ENCODE measurements at regions not wholly inside any gene's neighbourhood (a gene's known extent, or its start where the extent isn't known, plus 50 kb on each side); places are given as distances from the start of the nearest gene placed in this dataset.

- WGBS, 2 donors = 60% methylated on average over 23 to 29 of the region's 33 CpGs
- TF ChIP-seq POLR2A (IDR thresholded peaks at IDR 0.05) (no peak), CTCF (IDR thresholded peaks at IDR 0.05) (no peak)
- intact Hi-C loops (cut with DNase I; ENCODE audit: low total_unique reads) = no loop called here
- no peak overlapping the region for H3K4me3 ChIP-seq (ENCODE audit: low read depth, poor library complexity, severe bottlenecking)
- DNase-seq (ENCODE audit: low spot score in 2 of 2) = peak in 1 of 2 donors; percentile 78
These were observed 141.6 kb upstream of the TCERG1L start for GRCh38 chr10:131452926-131453720.

- no peak for TF ChIP-seq POLR2A (IDR thresholded peaks at IDR 0.05)
- TF ChIP-seq CTCF (IDR thresholded peaks at IDR 0.05) = peak in 1 of 3 donors; percentile 15
These were observed 142.5 kb upstream of the TCERG1L start for GRCh38 chr10:131453721-131454634.

GRCh38 chr10:131456411-131456810, 144.9 kb upstream of the TCERG1L start:
- intact Hi-C loops (cut with DNase I; ENCODE audit: low total_unique reads) = no loop called here
- TF ChIP-seq CTCF (IDR thresholded peaks at IDR 0.05) (no peak), POLR2A (IDR thresholded peaks at IDR 0.05) (no peak)
- H3K4me3 ChIP-seq (ENCODE audit: low read depth, poor library complexity, severe bottlenecking) = no peak overlapping the region
- WGBS, 2 donors = 65 to 68% methylated on average over 11 of the region's 11 CpGs
- DNase-seq (ENCODE audit: low spot score in 2 of 2) = peak in 1 of 2 donors; percentile 62

More at GRCh38 chr10:131453721-131454634, 142.5 kb upstream of the TCERG1L start:
- intact Hi-C loops (cut with DNase I; ENCODE audit: low total_unique reads) = no loop called here
- WGBS, 2 donors = 16 to 17% methylated on average over 32 of the region's 32 CpGs
- no peak overlapping the region for H3K4me3 ChIP-seq (ENCODE audit: low read depth, poor library complexity, severe bottlenecking)
- peak; percentile 59 to 91 for DNase-seq (ENCODE audit: low spot score in 2 of 2)

GRCh38 chr10:131461093-131461492, 149.6 kb upstream of the TCERG1L start:
- DNase-seq (ENCODE audit: low spot score in 2 of 2) = no peak
- intact Hi-C loops (cut with DNase I; ENCODE audit: low total_unique reads) = no loop called here
- WGBS, 2 donors = 66 to 69% methylated on average over 5 of the region's 5 CpGs
- TF ChIP-seq POLR2A (IDR thresholded peaks at IDR 0.05) = no peak
- no peak for TF ChIP-seq CTCF (IDR thresholded peaks at IDR 0.05)
- no peak overlapping the region for H3K4me3 ChIP-seq (ENCODE audit: low read depth, poor library complexity, severe bottlenecking)

GRCh38 chr10:131464789-131465188, 153.3 kb upstream of the TCERG1L start:
- 75% methylated on average over 4 to 5 of the region's 5 CpGs for WGBS, 2 donors
- intact Hi-C loops (cut with DNase I; ENCODE audit: low total_unique reads) = no loop called here
- no peak for DNase-seq (ENCODE audit: low spot score in 2 of 2)
- TF ChIP-seq CTCF (IDR thresholded peaks at IDR 0.05) (no peak), POLR2A (IDR thresholded peaks at IDR 0.05) (no peak)
- H3K4me3 ChIP-seq (ENCODE audit: low read depth, poor library complexity, severe bottlenecking) = no peak overlapping the region
